NT2/D1 (cell line): ENCODE measurements at regions not wholly inside any gene's neighbourhood (a gene's known extent, or its start where the extent isn't known, plus 50 kb on each side); places are given as distances from the start of the nearest gene placed in this dataset.

Experiments
- SUZ12 ChIP-seq: IDR thresholded peaks from 2 replicates; pipeline ENCODE4 v1.6.1; 2011; ENCODE audit not compliant: insufficient read length, insufficient read depth; ENCODE audit errors: extremely low read depth
- YY1 ChIP-seq: IDR thresholded peaks from 2 replicates; pipeline ENCODE4 v1.6.1; 2011; ENCODE audit not compliant: insufficient read length, insufficient read depth

DNA sequence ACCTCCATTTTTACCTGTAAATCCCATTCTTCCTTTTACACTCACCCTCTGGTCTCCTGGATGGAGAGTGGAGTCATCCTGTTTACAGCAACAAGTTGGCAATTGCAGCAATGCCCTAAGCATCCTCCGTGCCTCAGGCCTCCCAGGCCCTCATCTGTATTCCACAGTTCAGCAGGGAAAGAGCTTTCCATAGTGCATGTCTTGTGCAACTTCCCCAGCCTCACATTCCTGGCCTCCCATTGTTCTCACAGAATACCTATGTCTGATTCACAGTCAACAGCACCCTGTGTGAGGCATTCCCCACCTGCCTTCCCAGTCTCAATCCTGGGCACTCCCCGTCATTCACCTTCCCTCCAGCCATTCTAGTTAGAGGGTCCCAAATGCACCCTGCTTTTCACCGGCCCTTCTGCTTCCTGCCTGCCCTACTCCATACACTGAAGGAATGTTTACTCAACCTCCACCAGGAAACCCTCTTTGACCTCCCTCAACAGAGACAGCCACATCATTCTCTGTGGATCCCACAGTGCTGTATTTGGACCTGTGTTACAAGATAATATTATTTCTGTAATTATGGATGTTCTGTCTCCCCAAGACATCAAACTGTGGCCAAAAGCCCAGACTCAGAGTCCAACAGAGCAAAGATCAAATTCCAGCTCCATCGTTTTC is 405.7 kb downstream of the BUD13 start:
- no peak for TF ChIP-seq SUZ12
- no peak for TF ChIP-seq YY1
